ENCODE measurements at regions not wholly inside any gene's neighbourhood (a gene's known extent, or its start where the extent isn't known, plus 50 kb on each side); places are given as distances from the start of the nearest gene placed in this dataset.

GRCh38 chr11:127966821-127967220 lies 620.5 kb downstream of the ETS1 start:
- DNase-seq (ENCODE audit: low spot score) = no peak
- H3K4me3 Mint-ChIP-seq (ENCODE audit: unreplicated experiment) = no peak overlapping the region
- H3K4me1 Mint-ChIP-seq (ENCODE audit: unreplicated experiment) = no peaks in the 10 kb centered on the region
- H3K9me3 Mint-ChIP-seq (ENCODE audit: unreplicated experiment) = no peaks in the 10 kb centered on the region
- H3K27me3 Mint-ChIP-seq (ENCODE audit: unreplicated experiment) = peaks cover 3% of the 10 kb centered on the region
- no peak overlapping the region for H3K27ac Mint-ChIP-seq (ENCODE audit: unreplicated experiment)
- no peak for TF ChIP-seq CTCF (IDR thresholded peaks at IDR 0.05; ENCODE audit: unreplicated experiment)
- H3K36me3 Mint-ChIP-seq (ENCODE audit: low read depth, unreplicated experiment) = no peaks in the 10 kb centered on the region

- H3K9me3 Mint-ChIP-seq (ENCODE audit: unreplicated experiment) = no peaks in the 10 kb centered on the region
- H3K36me3 Mint-ChIP-seq (ENCODE audit: low read depth, unreplicated experiment) = no peaks in the 10 kb centered on the region
- H3K27me3 Mint-ChIP-seq (ENCODE audit: unreplicated experiment) = peaks cover 3% of the 10 kb centered on the region
- no peaks in the 10 kb centered on the region for H3K4me1 Mint-ChIP-seq (ENCODE audit: unreplicated experiment)
- no peak overlapping the region for H3K27ac Mint-ChIP-seq (ENCODE audit: unreplicated experiment)
- no peak for TF ChIP-seq CTCF (IDR thresholded peaks at IDR 0.05; ENCODE audit: unreplicated experiment)
- no peak for DNase-seq (ENCODE audit: low spot score)
- H3K4me3 Mint-ChIP-seq (ENCODE audit: unreplicated experiment) = no peak overlapping the region
Observed at GRCh38 chr11:127965939-127966668, 621.3 kb downstream of the ETS1 start.

DNA sequence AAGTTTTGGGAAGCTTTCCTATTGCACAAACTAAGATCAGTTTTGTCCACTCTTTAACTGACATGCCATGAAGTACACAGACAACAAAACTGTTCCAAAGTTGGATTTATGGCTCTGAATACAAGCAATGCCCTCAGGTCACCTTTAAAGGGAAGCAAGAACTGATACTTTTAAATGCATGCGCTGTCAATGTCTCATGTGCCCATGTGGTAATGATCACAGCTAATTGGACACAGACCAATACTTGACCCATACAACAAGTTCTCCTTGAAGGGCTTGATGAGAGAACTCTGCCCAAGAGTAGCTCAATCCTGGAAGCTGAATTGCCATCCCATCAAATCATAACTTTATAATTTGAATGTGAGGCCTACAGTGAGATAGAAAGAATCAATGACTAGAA lies 624.9 kb downstream of the ETS1 start:
- H3K36me3 Mint-ChIP-seq (ENCODE audit: low read depth, unreplicated experiment) = no peaks in the 10 kb centered on the region
- no peaks in the 10 kb centered on the region for H3K4me1 Mint-ChIP-seq (ENCODE audit: unreplicated experiment)
- TF ChIP-seq CTCF (IDR thresholded peaks at IDR 0.05; ENCODE audit: unreplicated experiment) = no peak
- H3K9me3 Mint-ChIP-seq (ENCODE audit: unreplicated experiment) = no peaks in the 10 kb centered on the region
- no peak overlapping the region for H3K27ac Mint-ChIP-seq (ENCODE audit: unreplicated experiment)
- no peak overlapping the region for H3K4me3 Mint-ChIP-seq (ENCODE audit: unreplicated experiment)
- H3K27me3 Mint-ChIP-seq (ENCODE audit: unreplicated experiment) = peaks cover 3% of the 10 kb centered on the region
- no peak for DNase-seq (ENCODE audit: low spot score)

GRCh38 chr11:127950162-127950561 lies 637.2 kb downstream of the ETS1 start:
- no peaks in the 10 kb centered on the region for H3K27me3 Mint-ChIP-seq (ENCODE audit: unreplicated experiment)
- H3K4me3 Mint-ChIP-seq (ENCODE audit: unreplicated experiment) = no peak overlapping the region
- no peak for TF ChIP-seq CTCF (IDR thresholded peaks at IDR 0.05; ENCODE audit: unreplicated experiment)
- no peaks in the 10 kb centered on the region for H3K36me3 Mint-ChIP-seq (ENCODE audit: low read depth, unreplicated experiment)
- no peak overlapping the region for H3K27ac Mint-ChIP-seq (ENCODE audit: unreplicated experiment)
- H3K9me3 Mint-ChIP-seq (ENCODE audit: unreplicated experiment) = no peaks in the 10 kb centered on the region
- no peaks in the 10 kb centered on the region for H3K4me1 Mint-ChIP-seq (ENCODE audit: unreplicated experiment)
- DNase-seq (ENCODE audit: low spot score) = no peak

DNA sequence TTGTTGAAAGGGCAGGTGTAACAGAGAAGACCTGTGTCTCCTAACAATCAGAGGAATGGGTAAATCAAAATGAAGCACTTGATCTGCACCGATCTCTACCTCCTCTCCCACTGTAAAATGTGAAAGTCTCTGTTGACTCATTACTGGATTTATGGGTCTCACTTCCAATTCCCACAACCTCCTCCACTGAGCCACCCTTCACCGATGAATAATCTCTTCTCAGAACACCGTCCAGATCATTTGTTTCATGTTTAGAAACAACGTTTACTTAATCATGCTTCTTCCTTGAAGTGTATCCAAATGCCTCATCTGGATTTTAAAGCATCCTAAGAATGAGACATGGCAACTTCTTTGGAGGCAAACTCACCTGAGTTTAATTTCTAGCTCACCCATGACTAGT lies 643.6 kb downstream of the ETS1 start:
- Mint-ChIP-seq H3K27ac (ENCODE audit: unreplicated experiment) (no peak overlapping the region), H3K27me3 (ENCODE audit: unreplicated experiment) (no peaks in the 10 kb centered on the region)

More for the DNA sequence above, 643.6 kb downstream of the ETS1 start:
- H3K4me1 Mint-ChIP-seq (ENCODE audit: unreplicated experiment) = no peaks in the 10 kb centered on the region
- H3K9me3 Mint-ChIP-seq (ENCODE audit: unreplicated experiment) = no peaks in the 10 kb centered on the region
- H3K36me3 Mint-ChIP-seq (ENCODE audit: low read depth, unreplicated experiment) = no peaks in the 10 kb centered on the region
- no peak for TF ChIP-seq CTCF (IDR thresholded peaks at IDR 0.05; ENCODE audit: unreplicated experiment)
- DNase-seq (ENCODE audit: low spot score) = no peak
- H3K4me3 Mint-ChIP-seq (ENCODE audit: unreplicated experiment) = no peak overlapping the region
